Ascending aorta (tissue), 2 donors: ENCODE measurements at regions not wholly inside any gene's neighbourhood (a gene's known extent, or its start where the extent isn't known, plus 50 kb on each side); places are given as distances from the start of the nearest gene placed in this dataset.

Experiments used
- DNase-seq, 2 donors: peaks; one replicate each; pipeline ENCODE4 v3.0.0-alpha.2; 2019; ENCODE audit warnings: low spot score in 2 of 2
- H3K27ac ChIP-seq, 2 donors: fragments of 200-600 bp; sonication (generic); one replicate each; pipeline ENCODE4 v1.5.1; 2016 to 2017; ENCODE audit warnings: mild to moderate bottlenecking in 1 of 2
- H3K27me3 ChIP-seq: fragments of 200-600 bp; sonication (generic); one replicate; pipeline ENCODE4 v1.5.1; 2017
- H3K36me3 ChIP-seq, 2 donors: fragments of 200-600 bp; sonication (generic); one replicate each; pipeline ENCODE4 v1.5.1; 2016
- H3K4me1 ChIP-seq, 2 donors: fragments of 200-600 bp; sonication (generic); one replicate each; pipeline ENCODE4 v1.5.1; 2016 to 2017; ENCODE audit warnings: mild to moderate bottlenecking in 1 of 2
- H3K4me3 ChIP-seq, 2 donors: fragments of 200-600 bp; sonication (generic); one replicate each; pipeline ENCODE4 v1.5.1; 2016 to 2017; ENCODE audit warnings: mild to moderate bottlenecking in 1 of 2
- H3K9me3 ChIP-seq, 2 donors: fragments of 200-600 bp; sonication (generic); one replicate each; pipeline ENCODE4 v1.5.1; 2016
- intact Hi-C: fragments of 100-400 bp; cut with DNase I; formaldehyde crosslinking; loops from one replicate; pipeline ENCODE4 v1.15.1; 2023
- TF ChIP-seq, protein P1 (sequence below), 3 experiments: fragments of 200-600 bp in 2 of 3; fragments of 450-650 bp in 1 of 3; sonication (generic) in 2 of 3; IDR thresholded peaks; one replicate each; pipeline ENCODE4 v1.5.1; 2016 to 2019; ENCODE audit warnings: antibody characterized with exemption in 3 of 3, mild to moderate bottlenecking in 1 of 3, moderate library complexity in 1 of 3

DNA sequence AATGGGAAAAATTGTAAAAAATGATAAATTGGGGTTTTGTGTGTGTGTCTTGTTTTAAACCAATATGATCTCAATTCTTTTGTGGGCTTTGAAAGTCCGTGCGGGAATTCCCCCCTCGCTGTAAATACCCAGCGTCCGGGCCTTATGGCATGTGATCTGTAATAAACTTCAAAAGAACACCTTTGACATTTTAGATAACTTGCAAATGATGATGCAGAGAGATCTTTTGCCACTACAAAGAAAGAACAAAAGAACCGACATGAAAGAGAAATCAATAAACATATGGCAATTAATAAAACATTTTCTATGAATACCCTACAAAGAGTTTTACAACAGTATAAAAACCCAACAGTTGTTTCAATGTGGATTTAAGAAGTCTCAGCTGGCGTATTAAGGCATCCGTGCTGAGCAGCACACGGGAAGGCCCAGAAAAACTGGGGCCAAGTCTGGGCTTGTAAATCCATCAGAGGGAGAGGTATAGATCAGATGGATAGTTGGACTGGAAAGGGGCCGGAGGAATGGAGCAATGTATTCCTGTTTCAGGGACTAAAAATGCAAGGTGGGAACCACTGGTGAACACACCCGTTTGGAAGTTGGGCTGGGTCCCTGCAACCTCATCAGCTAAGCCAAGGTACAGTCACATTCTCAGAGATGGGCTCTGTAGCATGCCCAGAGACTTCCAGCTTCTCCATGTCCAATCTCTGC is 115.2 kb downstream of the IRX5 start:
- intact Hi-C loops = no loop called here
- TF ChIP-seq, protein P1, sequence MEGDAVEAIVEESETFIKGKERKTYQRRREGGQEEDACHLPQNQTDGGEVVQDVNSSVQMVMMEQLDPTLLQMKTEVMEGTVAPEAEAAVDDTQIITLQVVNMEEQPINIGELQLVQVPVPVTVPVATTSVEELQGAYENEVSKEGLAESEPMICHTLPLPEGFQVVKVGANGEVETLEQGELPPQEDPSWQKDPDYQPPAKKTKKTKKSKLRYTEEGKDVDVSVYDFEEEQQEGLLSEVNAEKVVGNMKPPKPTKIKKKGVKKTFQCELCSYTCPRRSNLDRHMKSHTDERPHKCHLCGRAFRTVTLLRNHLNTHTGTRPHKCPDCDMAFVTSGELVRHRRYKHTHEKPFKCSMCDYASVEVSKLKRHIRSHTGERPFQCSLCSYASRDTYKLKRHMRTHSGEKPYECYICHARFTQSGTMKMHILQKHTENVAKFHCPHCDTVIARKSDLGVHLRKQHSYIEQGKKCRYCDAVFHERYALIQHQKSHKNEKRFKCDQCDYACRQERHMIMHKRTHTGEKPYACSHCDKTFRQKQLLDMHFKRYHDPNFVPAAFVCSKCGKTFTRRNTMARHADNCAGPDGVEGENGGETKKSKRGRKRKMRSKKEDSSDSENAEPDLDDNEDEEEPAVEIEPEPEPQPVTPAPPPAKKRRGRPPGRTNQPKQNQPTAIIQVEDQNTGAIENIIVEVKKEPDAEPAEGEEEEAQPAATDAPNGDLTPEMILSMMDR (IDR thresholded peaks at IDR 0.05) = no peak
- H3K36me3 ChIP-seq = no peaks in the 10 kb centered on the region
- DNase-seq = no peak
- H3K9me3 ChIP-seq = no peaks in the 10 kb centered on the region
- no peaks in the 10 kb centered on the region for H3K4me1 ChIP-seq
- no peaks in the 10 kb centered on the region for H3K27me3 ChIP-seq
- H3K27ac ChIP-seq = no peak overlapping the region
- H3K4me3 ChIP-seq = no peak overlapping the region

DNA sequence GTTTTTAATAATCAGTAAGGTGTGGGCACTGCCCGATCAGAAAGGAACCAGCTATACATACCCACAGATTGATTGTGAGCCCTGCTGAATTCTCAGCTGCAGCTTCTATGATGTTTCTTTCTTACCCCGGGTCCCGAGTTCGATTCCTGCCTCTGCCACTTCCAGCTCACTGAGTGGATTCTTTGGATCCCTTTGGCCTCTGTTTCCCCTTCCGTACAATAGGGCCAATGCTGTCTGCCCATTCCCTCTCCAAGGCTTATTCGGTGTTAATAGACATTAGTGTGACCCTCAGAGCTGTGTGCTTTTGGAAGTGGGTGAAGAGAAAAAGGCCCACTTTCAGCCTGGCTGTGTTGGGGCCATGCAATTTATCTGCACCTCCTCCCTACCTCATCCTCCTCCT is 115.8 kb downstream of the IRX5 start:
- Histone ChIP-seq H3K9me3 (no peaks in the 10 kb centered on the region), H3K4me1 (no peaks in the 10 kb centered on the region), H3K27ac (no peak overlapping the region), H3K36me3 (no peaks in the 10 kb centered on the region), H3K27me3 (no peaks in the 10 kb centered on the region), H3K4me3 (no peak overlapping the region)
- intact Hi-C loops = no loop called here
- TF ChIP-seq, protein P1 (IDR thresholded peaks at IDR 0.05) = no peak
- DNase-seq = no peak

DNA sequence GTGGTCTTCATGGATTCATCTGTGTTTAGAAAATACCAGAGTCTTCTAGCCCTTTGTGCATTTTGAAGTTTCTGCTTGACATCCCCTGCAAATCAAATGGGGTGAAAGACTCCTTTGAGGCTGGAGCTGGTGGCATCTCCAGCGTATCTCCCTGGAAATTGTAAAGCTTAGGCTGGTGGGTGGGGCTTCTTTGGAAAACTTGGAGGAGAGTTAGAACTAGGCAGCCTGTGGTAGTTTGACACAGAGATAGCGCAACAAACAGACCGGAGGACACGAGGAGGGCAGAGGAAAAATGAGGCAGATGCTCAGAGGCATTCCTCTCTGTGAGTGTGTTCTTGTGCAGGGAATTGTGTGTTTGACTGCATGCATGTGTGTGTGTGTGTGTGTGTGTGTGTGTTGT is 116.3 kb downstream of the IRX5 start:
- H3K27ac ChIP-seq = no peak overlapping the region
- TF ChIP-seq, protein P1 (IDR thresholded peaks at IDR 0.05) = no peak
- H3K27me3 ChIP-seq = no peaks in the 10 kb centered on the region
- no peaks in the 10 kb centered on the region for H3K36me3 ChIP-seq
- H3K4me1 ChIP-seq = no peaks in the 10 kb centered on the region
- intact Hi-C loops = no loop called here
- no peak overlapping the region for H3K4me3 ChIP-seq
- DNase-seq = no peak
- no peaks in the 10 kb centered on the region for H3K9me3 ChIP-seq

DNA sequence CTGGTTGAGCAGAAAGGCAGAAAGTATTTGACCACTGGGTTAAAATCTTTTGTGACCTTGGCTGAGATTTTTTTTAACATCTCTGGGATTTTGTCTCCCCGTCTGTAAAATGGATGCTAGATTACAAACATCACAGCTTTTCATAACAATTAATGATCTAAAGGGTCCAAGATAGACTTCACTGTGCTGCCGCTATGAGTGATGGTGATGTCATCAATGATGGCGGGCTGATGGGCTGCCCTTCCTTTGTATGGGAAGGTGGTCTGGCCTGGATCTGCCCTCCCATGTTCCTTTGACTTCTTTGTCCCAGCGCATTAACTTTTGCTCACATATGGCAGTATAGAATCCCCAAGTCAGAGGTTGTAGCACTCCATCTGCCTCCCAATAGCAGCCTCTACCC is 116.7 kb downstream of the IRX5 start:
- Histone ChIP-seq H3K4me3 (no peak overlapping the region), H3K27me3 (no peaks in the 10 kb centered on the region), H3K9me3 (no peaks in the 10 kb centered on the region), H3K4me1 (no peaks in the 10 kb centered on the region), H3K27ac (no peak overlapping the region), H3K36me3 (no peaks in the 10 kb centered on the region)
- TF ChIP-seq, protein P1 (IDR thresholded peaks at IDR 0.05) = no peak
- intact Hi-C loops = no loop called here
- DNase-seq = peak in 1 of 2 donors; percentile 7

DNA sequence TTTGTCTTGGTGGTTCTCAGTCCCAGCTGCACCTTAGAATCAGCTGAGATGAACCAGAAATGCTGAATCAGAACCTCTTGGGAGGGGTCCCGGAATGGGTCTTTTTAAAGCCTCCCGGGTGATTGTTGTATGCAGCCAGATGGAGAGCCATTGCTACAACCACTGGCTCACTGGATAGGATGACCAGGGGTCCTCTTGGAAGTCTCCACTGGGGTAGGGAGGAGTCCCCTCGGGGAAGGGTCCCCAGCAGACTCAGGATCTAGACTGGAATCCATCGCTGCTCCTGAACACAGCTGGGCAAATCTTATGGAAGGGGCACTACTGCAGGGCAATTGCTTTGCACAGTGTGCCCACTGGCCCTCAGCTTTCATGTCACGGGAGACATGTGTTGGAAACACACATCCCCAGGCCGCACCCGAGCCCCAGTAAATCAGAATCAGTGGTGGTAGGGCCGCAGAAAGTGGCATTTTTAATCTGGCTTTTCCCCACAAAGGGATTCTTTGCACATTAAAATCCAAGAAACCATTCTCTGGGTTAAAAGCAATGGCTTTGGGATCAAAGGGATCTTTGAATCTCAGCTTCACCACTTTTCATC is 117.3 kb downstream of the IRX5 start:
- TF ChIP-seq, protein P1 (IDR thresholded peaks at IDR 0.05) = no peak
- H3K4me1 ChIP-seq = no peaks in the 10 kb centered on the region
- H3K4me3 ChIP-seq = no peak overlapping the region
- DNase-seq = peak in 1 of 2 donors; percentile 33
- no peaks in the 10 kb centered on the region for H3K36me3 ChIP-seq
- no peaks in the 10 kb centered on the region for H3K27me3 ChIP-seq
- H3K27ac ChIP-seq = no peak overlapping the region
- no peaks in the 10 kb centered on the region for H3K9me3 ChIP-seq
- intact Hi-C loops = no loop called here
